GM21723 (cell line): ENCODE measurements at regions not wholly inside any gene's neighbourhood (a gene's known extent, or its start where the extent isn't known, plus 50 kb on each side); places are given as distances from the start of the nearest gene placed in this dataset.

Experiments
- ATAC-seq: cut with Tn5 transposase; IDR thresholded peaks from one replicate; pipeline ENCODE4 v1.9.1; 2021; ENCODE audit warnings: mild to moderate bottlenecking, moderate library complexity; ENCODE audit not compliant: unreplicated experiment

DNA sequence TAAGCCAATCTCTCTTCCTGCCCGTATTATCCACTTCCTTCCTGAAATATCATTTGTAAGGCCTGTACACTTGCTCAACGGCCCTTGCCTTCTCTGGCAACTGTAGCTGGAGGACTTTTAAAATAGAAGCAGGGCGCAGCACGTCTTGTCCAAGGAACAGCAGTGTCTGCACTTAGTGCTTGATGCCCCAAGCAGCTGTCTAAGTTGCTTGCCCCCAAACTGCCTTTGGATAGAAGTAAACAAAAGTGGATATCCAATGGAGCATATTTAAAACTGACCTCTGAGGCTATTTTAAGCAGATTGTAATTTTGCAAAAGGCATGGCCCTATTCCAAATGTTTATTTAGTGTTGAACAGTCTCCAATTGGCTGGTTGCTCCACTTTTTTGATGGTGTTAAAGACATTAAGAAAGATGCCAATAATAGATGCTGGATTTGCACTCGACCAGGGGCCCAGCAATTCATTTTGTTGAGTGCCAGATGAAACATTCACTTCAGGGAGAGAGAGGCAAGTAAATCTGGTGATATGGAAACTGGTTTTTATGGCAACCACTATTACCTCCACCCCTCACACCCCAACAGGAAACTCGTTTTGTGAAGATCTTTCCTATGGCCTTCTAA, 526.8 kb upstream of the TBL1XR1 start:
- ATAC-seq, result no peak

DNA sequence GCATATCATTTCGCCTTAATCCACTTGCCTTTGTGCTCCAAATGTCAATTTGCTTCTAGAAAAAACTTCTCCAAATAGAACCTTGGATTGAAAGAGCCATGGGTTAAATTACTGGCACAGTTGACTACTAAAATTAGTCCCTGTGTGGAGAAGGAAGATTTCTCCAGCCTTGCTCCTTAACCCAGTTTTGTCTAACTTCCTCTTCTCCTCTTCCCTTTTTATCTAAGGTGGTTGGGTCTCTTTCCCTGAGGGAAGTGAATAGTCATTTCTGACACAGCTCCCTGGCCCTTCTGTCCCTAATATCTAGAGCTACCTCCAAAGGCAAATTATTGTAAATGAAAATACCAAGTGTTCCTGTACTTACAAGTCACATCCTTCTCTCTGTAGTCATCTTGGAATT, 527.9 kb upstream of the TBL1XR1 start:
- ATAC-seq, result no peak

- no peak for ATAC-seq
Measured at GRCh38 chr3:177726807-177727206, 529.5 kb upstream of the TBL1XR1 start.

DNA sequence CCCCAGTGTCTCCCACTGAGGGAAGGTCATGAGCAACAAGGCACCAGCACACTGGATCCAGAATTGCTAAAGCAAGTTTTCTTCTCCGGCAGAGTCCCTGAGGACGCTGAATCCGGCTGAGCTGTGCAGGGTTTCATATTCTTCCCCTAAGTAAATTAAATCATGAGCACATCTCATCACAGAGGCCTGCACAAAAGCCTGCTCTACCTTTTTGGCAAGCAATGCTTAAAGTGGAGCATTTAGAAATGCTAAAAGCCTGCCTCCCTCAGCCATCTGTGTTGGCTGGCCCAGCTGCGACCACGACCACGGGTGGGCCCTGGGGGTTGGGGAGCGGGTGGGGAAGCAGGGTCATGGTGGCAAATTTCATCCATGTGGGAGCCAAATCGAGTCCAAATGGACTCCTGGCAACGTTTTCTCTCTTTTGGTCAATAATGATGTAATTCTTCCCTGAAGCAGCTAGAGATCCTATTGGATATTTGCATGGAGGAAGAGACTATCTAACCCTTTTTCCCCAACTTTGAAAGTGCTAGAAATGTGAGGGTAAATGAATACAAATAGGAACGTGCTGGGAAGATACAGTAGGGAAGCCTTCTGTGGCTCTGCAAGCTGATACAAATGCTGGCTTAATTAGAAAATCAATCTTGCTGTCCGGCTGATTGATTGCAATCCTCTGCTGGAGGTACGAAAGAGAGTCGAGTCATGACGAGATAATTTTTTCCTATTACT, 532.8 kb upstream of the TBL1XR1 start:
- ATAC-seq, result no peak

DNA sequence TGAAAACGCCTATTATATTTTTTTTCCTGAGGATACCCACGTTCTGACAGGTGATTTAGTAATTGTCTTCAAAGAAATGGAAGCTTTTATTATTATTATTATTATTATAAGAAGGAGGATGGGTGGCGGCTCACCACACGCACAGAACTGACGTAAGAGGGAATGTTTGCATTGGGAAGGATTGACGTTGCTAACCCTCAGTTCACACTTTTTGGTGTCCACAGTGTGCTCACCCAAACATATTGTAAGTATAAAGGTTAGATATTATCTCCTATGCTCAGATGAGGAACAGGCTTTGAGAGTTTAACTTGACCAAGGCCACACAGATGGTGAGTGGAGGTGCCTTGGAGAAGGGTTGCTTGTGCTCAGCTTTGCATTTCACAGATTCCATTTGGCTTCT, 533.5 kb upstream of the TBL1XR1 start:
- ATAC-seq, result no peak

- no peak for ATAC-seq
Measured at GRCh38 chr3:177731644-177732268, 534.5 kb upstream of the TBL1XR1 start.

DNA sequence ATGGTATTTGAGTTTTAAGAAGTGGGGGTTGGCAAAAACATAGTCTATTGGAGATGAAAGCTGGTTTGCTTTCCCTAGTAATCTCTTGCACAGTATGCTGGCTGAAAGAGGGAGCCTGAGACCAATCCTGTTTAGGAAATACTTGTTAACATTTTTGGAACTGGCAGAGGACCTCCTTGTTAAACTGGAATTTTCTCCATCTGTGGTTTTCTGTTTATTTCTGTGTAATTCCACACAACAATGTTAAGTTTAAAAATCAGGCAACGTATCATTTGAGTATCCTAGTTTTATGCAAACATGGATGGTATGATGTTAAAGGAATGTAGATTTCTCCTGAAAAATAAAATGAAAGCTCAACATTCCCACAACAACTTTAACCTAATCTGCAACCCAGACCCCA, 536.0 kb upstream of the TBL1XR1 start:
- ATAC-seq, result no peak

DNA sequence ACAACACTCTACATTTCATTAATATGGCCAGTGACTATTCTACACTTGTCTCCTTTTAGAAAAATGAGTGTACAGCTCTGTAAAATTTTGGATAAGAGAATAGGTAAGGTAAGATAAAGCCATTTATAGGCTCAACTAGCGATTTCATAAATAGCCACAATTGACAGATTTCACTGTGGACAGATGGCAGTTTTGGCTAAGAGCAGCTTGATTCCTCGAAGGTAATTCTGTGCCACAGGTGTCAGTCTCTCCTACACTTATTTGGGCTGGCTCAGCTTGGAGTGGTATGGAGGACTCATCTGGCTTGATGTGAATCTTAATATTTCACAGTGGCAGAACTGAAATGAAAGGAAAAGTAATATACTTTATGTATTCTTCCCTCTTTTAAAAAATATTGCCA, 536.7 kb upstream of the TBL1XR1 start:
- no peak for ATAC-seq

- ATAC-seq, result no peak
Measured at GRCh38 chr3:177735431-177735830, 538.1 kb upstream of the TBL1XR1 start.

DNA sequence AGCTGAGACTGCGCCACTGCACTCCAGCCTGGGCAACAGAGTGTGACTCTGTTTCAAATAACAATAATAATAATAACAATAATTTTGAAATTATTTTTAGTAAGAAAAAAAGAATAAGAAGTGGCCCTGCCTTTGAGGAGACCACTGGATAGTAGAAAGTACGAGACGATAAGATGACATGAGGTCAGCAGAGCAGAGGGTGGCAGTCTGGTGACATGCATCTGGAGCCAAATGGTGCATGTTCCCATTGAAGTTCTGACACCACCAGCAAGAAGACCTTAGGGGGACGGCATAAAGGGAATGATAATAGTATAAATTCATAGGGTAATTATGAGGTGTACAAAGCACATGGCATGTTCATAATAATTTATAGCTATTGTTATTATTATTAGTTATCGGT, 542.2 kb upstream of the TBL1XR1 start:
- ATAC-seq, result no peak

DNA sequence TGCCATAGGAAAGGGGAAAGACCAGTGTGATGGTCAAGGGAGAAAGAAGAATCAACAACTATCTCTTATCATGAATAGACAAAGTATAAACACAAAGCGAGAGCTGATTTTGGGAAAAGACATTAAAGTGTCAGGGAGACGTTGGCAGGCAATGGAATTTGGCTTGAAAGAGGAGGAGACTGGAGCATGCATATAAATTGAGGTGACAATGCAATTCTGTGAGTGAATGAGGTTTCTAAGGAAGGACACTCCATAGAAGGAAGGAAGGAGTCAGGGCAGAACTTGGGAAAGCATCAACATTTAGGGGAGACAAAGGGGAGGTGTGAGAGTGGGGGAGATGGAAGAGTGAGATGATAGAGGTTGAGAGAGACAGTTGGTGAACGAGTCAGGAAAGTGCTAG, 543.0 kb upstream of the TBL1XR1 start:
- no peak for ATAC-seq

GRCh38 chr3:177742273-177742672, 545.0 kb upstream of the TBL1XR1 start:
- no peak for ATAC-seq

GRCh38 chr3:177743173-177743890, 546.0 kb upstream of the TBL1XR1 start:
- no peak for ATAC-seq

GRCh38 chr3:177744873-177745606, 547.8 kb upstream of the TBL1XR1 start:
- no peak for ATAC-seq

DNA sequence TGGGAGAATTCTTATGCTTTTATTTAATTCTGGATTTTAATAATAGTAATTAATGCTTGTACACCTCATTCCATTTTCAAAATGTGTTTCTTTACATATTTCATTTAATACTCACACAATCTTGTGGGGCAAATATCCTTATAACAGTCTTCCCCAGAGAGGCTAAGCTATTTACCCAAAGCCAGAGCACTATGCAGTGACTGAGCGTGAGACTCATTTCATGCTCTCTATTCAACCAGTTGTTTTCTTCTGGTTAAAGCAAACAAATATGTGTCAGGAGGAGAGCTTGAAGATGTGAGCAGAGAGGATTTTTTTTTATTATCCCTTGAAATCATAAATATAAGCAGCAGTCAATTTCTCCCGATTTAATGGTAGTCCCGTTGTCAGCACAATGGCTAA, 548.3 kb upstream of the TBL1XR1 start:
- no peak for ATAC-seq

- no peak for ATAC-seq
Measured at GRCh38 chr3:177746337-177746933, 549.2 kb upstream of the TBL1XR1 start.

GRCh38 chr3:177749836-177750235, 552.6 kb upstream of the TBL1XR1 start:
- ATAC-seq, result no peak

DNA sequence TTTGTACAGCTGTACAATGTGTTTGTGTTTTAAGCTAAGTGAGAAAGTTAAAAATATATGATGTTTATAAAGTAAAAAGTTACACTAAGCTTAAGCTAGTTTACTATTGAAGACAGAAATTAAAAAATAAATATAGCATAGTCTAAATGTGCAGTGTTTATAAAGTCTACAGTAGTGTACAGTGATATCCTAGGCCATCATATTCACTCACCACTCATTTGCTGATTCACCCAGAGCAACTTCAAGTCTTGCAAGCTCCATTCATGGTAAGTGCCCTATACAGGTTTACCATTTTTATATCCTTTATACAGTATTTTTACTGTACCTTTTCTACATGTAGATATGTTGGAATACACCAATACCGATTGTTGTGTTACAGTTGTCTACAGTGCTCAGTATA, 553.2 kb upstream of the TBL1XR1 start:
- no peak for ATAC-seq

DNA sequence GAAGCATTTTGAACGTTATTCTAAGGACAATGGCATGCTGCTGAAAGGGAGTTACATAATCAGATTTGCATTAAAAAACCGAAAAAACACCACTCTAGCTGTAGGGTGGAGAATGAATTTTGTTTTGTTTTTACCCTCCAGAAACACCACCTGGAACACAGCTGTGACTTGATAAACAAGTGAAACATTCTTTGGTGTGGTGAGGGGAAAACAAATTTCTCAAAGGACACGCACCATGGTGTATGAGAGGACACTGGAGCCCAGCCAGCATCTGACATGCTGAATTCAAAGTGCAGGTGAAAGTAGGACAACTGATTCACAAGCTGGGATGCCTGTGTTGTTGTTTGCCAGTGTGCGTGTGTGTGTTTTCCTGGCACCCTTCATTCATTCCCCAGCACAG, 554.5 kb upstream of the TBL1XR1 start:
- no peak for ATAC-seq

DNA sequence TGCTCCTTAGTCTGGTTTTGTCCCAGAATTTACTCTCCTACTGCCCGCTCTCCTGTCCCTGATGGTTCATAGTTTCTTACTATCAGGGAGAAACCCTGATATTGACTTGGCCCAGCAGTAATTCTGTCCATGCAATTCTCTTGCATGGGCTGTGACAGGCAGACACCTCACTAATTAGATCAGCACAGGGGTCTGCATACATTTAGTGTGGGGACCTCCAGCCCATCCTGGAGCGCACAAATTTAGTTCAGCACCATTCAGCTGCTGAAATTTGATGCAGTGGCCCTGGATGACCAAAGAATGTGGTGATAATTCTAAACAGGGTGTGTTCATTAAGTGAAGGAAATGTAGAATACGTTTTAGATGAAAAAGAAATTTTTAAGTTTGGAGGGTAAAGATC, 555.5 kb upstream of the TBL1XR1 start:
- no peak for ATAC-seq
